Panc1 (cell line): ENCODE measurements at regions not wholly inside any gene's neighbourhood (a gene's known extent, or its start where the extent isn't known, plus 50 kb on each side); places are given as distances from the start of the nearest gene placed in this dataset.

Experiments
- ATAC-seq: fragments of 200-7000 bp; cut with Tn5 transposase; 2 replicates; pipeline ENCODE4 v1.9.1; 2020; ENCODE audit warnings: mild to moderate bottlenecking, moderate library complexity
- BruUV-seq: library from RNA; stranded (reverse); fragments of 400-500 nt; replicated peaks from 2 replicates; lab custom pipeline; 2021; lab: Mats Ljungman, UMichigan
- CTCF ChIA-PET: fragments of 300-600 bp; sonication (Branson Sonifier 250); formaldehyde crosslinking; loops from one replicate; lab custom pipeline; 2022; ENCODE audit warnings: antibody characterized with exemption; lab: Charles Lee
- POLR2A ChIA-PET: fragments of 300-600 bp; sonication (Branson Sonifier 250); formaldehyde crosslinking; loops from one replicate; lab custom pipeline; 2022; ENCODE audit warnings: antibody characterized with exemption; lab: Charles Lee
- DNase-seq: peaks from one replicate; pipeline ENCODE4 v3.0.0-alpha.2; 2010; ENCODE audit warnings: low read depth, low spot score
- H3K27ac ChIP-seq: 2 replicates; pipeline ENCODE4 v1.5.1; 2011; ENCODE audit warnings: mild to moderate bottlenecking, low read length, inconsistent platforms
- H3K27me3 ChIP-seq: fragments of 200-500 bp; sonication (Bioruptor generic); 2 replicates; pipeline ENCODE4 v1.6.0; 2014; ENCODE audit warnings: low read length, inconsistent platforms; ENCODE audit not compliant: control insufficient read depth, insufficient read depth
- H3K36me3 ChIP-seq: fragments of 200-500 bp; sonication (Bioruptor generic); 2 replicates; pipeline ENCODE4 v1.5.1; 2014; ENCODE audit warnings: inconsistent platforms, mild to moderate bottlenecking, low read length, moderate library complexity; ENCODE audit not compliant: control insufficient read depth, insufficient read depth
- H3K4me1 ChIP-seq: 2 replicates; pipeline ENCODE4 v1.5.1; 2011; ENCODE audit warnings: inconsistent platforms, mild to moderate bottlenecking, low read length, moderate library complexity; ENCODE audit not compliant: control insufficient read depth, insufficient read depth
- H3K4me3 ChIP-seq, 2 experiments: 2 replicates each; pipeline ENCODE4 v1.5.1; 2011 to 2012; ENCODE audit warnings: low read depth in 2 of 2, low read length in 2 of 2, mild to moderate bottlenecking in 2 of 2, inconsistent platforms in 1 of 2, moderate library complexity in 1 of 2
- H3K9me3 ChIP-seq: fragments of 200-500 bp; sonication (Bioruptor generic); 2 replicates; pipeline ENCODE4 v1.5.1; 2014; ENCODE audit warnings: low read depth, mild to moderate bottlenecking, inconsistent platforms, low read length, moderate library complexity; ENCODE audit not compliant: control insufficient read depth, insufficient read depth
- POLR2AphosphoS5 ChIP-seq: IDR thresholded peaks from 2 replicates; pipeline ENCODE4 v1.6.1; 2012; ENCODE audit warnings: mild to moderate bottlenecking, low read depth, low read length, moderate library complexity
- SIN3A ChIP-seq: IDR thresholded peaks from 2 replicates; pipeline ENCODE4 v1.6.1; 2012; ENCODE audit warnings: low read depth, mild to moderate bottlenecking, low read length, moderate library complexity, borderline replicate concordance; ENCODE audit not compliant: insufficient read depth
- TCF7L2 ChIP-seq: IDR thresholded peaks from 2 replicates; pipeline ENCODE4 v1.6.1; 2011; ENCODE audit warnings: mild to moderate bottlenecking, low read depth, low read length, inconsistent platforms
- in situ Hi-C: cut with HindIII; loops from 2 replicates; pipeline ENCODE4 v1.10.0; 2016; ENCODE audit warnings: low sequenced_read_pairs, low pct_unique_long_range_greater_than_20kb
- intact Hi-C: fragments of 100-400 bp; cut with micrococcal nuclease; formaldehyde crosslinking; loops from one replicate; pipeline ENCODE4 v1.10.0; 2022; ENCODE audit not compliant: unreplicated experiment
- TF ChIP-seq, protein P1 (sequence below): fragments of 450-650 bp; IDR thresholded peaks from 2 replicates; pipeline ENCODE4 v1.5.1; 2017; ENCODE audit warnings: mild to moderate bottlenecking
- TF ChIP-seq, protein P2 (sequence below), 2 experiments: IDR thresholded peaks; 2 replicates each; pipeline ENCODE4 v1.6.1; 2011 to 2012; ENCODE audit warnings: low read depth in 2 of 2, control low read depth in 1 of 2, low read length in 1 of 2, mild to moderate bottlenecking in 1 of 2, moderate library complexity in 1 of 2; ENCODE audit not compliant: insufficient read depth in 1 of 2

DNA sequence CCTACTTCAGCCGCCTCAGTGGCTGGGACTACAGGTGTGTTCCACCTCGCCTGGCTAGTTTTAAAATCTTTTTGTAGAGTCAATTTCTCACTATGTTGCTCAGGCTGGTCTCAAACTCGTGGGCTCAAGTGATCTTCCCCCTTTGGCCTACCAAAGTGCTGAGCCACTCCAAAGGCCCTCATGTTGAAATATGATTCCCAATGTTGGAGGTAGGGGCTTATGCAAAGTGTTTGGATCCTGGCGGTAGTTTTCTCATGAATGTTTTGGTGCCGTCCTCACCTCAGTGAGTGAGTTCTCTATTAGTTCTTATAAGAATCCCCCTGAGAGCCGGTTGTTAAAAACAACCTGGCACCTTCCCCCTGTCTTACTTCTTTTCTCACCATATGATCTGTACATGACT lies 784.6 kb downstream of the TMTC2 start:
- TF ChIP-seq, protein P1, sequence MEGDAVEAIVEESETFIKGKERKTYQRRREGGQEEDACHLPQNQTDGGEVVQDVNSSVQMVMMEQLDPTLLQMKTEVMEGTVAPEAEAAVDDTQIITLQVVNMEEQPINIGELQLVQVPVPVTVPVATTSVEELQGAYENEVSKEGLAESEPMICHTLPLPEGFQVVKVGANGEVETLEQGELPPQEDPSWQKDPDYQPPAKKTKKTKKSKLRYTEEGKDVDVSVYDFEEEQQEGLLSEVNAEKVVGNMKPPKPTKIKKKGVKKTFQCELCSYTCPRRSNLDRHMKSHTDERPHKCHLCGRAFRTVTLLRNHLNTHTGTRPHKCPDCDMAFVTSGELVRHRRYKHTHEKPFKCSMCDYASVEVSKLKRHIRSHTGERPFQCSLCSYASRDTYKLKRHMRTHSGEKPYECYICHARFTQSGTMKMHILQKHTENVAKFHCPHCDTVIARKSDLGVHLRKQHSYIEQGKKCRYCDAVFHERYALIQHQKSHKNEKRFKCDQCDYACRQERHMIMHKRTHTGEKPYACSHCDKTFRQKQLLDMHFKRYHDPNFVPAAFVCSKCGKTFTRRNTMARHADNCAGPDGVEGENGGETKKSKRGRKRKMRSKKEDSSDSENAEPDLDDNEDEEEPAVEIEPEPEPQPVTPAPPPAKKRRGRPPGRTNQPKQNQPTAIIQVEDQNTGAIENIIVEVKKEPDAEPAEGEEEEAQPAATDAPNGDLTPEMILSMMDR = no peak
- TF ChIP-seq POLR2AphosphoS5 (no peak), SIN3A (no peak)
- TF ChIP-seq, protein P2, sequence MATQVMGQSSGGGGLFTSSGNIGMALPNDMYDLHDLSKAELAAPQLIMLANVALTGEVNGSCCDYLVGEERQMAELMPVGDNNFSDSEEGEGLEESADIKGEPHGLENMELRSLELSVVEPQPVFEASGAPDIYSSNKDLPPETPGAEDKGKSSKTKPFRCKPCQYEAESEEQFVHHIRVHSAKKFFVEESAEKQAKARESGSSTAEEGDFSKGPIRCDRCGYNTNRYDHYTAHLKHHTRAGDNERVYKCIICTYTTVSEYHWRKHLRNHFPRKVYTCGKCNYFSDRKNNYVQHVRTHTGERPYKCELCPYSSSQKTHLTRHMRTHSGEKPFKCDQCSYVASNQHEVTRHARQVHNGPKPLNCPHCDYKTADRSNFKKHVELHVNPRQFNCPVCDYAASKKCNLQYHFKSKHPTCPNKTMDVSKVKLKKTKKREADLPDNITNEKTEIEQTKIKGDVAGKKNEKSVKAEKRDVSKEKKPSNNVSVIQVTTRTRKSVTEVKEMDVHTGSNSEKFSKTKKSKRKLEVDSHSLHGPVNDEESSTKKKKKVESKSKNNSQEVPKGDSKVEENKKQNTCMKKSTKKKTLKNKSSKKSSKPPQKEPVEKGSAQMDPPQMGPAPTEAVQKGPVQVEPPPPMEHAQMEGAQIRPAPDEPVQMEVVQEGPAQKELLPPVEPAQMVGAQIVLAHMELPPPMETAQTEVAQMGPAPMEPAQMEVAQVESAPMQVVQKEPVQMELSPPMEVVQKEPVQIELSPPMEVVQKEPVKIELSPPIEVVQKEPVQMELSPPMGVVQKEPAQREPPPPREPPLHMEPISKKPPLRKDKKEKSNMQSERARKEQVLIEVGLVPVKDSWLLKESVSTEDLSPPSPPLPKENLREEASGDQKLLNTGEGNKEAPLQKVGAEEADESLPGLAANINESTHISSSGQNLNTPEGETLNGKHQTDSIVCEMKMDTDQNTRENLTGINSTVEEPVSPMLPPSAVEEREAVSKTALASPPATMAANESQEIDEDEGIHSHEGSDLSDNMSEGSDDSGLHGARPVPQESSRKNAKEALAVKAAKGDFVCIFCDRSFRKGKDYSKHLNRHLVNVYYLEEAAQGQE (IDR thresholded peaks at IDR 0.05; ENCODE audit: insufficient read depth in 1 of 2, low read depth in 2 of 2, low read length in 1 of 2) = no peak
- intact Hi-C loops (no loop called here), in situ Hi-C loops (no loop called here)
- no peaks in the 10 kb centered on the region for H3K36me3 ChIP-seq
- no TSS peak for BruUV-seq
- no peak for DNase-seq
- no peaks in the 10 kb centered on the region for H3K27me3 ChIP-seq
- CTCF ChIA-PET = no interaction called here
- ATAC-seq = no peak
- H3K4me3 ChIP-seq = no peak overlapping the region
- H3K9me3 ChIP-seq = no peaks in the 10 kb centered on the region; the same call in 1 of the 2 replicates
- POLR2A ChIA-PET = no interaction called here
- no peak overlapping the region for H3K27ac ChIP-seq
- no peaks in the 10 kb centered on the region for H3K4me1 ChIP-seq

DNA sequence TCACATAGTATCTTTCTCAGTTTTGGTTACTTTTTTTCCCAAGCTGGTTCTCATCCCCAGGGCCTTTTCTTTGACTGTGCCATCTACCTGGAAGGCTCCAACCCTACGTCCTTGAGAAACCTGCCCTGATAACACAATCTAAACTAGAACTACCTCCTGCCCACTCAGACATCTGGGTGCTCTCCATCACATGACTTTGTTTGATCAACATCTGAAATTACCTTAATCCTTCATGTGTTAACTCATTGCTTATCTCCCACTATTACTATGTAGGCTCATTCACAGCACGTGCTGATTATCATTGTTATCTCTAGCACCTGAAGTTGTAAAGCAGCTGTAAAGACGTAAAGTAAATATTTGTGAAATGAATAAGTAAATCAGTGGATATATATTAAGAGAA lies 784.0 kb downstream of the TMTC2 start:
- CTCF ChIA-PET = no interaction called here

More for the DNA sequence above, 784.0 kb downstream of the TMTC2 start:
- Histone ChIP-seq H3K9me3 (no peaks in the 10 kb centered on the region; the same call in 1 of the 2 replicates), H3K4me3 (no peak overlapping the region), H3K4me1 (no peaks in the 10 kb centered on the region), H3K27ac (no peak overlapping the region), H3K27me3 (no peaks in the 10 kb centered on the region), H3K36me3 (no peaks in the 10 kb centered on the region)
- no TSS peak for BruUV-seq
- no peak for DNase-seq
- TF ChIP-seq, protein P1 = no peak
- TF ChIP-seq, protein P2 (IDR thresholded peaks at IDR 0.05; ENCODE audit: insufficient read depth in 1 of 2, low read depth in 2 of 2, low read length in 1 of 2) = no peak
- TF ChIP-seq SIN3A (no peak), POLR2AphosphoS5 (no peak), TCF7L2 (no peak)
- in situ Hi-C loops (no loop called here), intact Hi-C loops (no loop called here)
- POLR2A ChIA-PET = no interaction called here
- ATAC-seq = no peak
